ENCODE measurements at regions not wholly inside any gene's neighbourhood (a gene's known extent, or its start where the extent isn't known, plus 50 kb on each side); places are given as distances from the start of the nearest gene placed in this dataset.

GRCh38 chr6:81995548-81996289 is 243.2 kb upstream of the TENT5A start:
- no peak overlapping the region for H3K4me3 ChIP-seq (ENCODE audit: low read depth, low read length)
- no peak for TF ChIP-seq CTCF (IDR thresholded peaks at IDR 0.05; ENCODE audit: low read depth, low read length, missing control alignments)
- no peak for DNase-seq (ENCODE audit: low read depth)

- H3K4me3 ChIP-seq (ENCODE audit: low read depth, low read length) = no peak overlapping the region
- no peak for TF ChIP-seq CTCF (IDR thresholded peaks at IDR 0.05; ENCODE audit: low read depth, low read length, missing control alignments)
- DNase-seq (ENCODE audit: low read depth) = no peak
Measured at GRCh38 chr6:81988871-81989270, 236.4 kb upstream of the TENT5A start.

- TF ChIP-seq CTCF (IDR thresholded peaks at IDR 0.05; ENCODE audit: low read depth, low read length, missing control alignments) = no peak
- H3K4me3 ChIP-seq (ENCODE audit: low read depth, low read length) = no peak overlapping the region
- no peak for DNase-seq (ENCODE audit: low read depth)
Measured at GRCh38 chr6:81988446-81988845, 236.0 kb upstream of the TENT5A start.

- TF ChIP-seq CTCF (IDR thresholded peaks at IDR 0.05; ENCODE audit: low read depth, low read length, missing control alignments) = no peak
- no peak overlapping the region for H3K4me3 ChIP-seq (ENCODE audit: low read depth, low read length)
- DNase-seq (ENCODE audit: low read depth) = no peak
Measured at GRCh38 chr6:81987293-81987692, 234.8 kb upstream of the TENT5A start.

- H3K4me3 ChIP-seq (ENCODE audit: low read depth, low read length) = no peak overlapping the region
- DNase-seq (ENCODE audit: low read depth) = no peak
- no peak for TF ChIP-seq CTCF (IDR thresholded peaks at IDR 0.05; ENCODE audit: low read depth, low read length, missing control alignments)
Measured at GRCh38 chr6:81985191-81985590, 232.7 kb upstream of the TENT5A start.

GRCh38 chr6:81984599-81984998 is 232.1 kb upstream of the TENT5A start:
- no peak for TF ChIP-seq CTCF (IDR thresholded peaks at IDR 0.05; ENCODE audit: low read depth, low read length, missing control alignments)
- H3K4me3 ChIP-seq (ENCODE audit: low read depth, low read length) = no peak overlapping the region
- DNase-seq (ENCODE audit: low read depth) = no peak

- no peak overlapping the region for H3K4me3 ChIP-seq (ENCODE audit: low read depth, low read length)
- DNase-seq (ENCODE audit: low read depth) = no peak
- no peak for TF ChIP-seq CTCF (IDR thresholded peaks at IDR 0.05; ENCODE audit: low read depth, low read length, missing control alignments)
Measured at GRCh38 chr6:81981812-81982211, 229.3 kb upstream of the TENT5A start.
